HG03196 (cell line): ENCODE measurements at regions not wholly inside any gene's neighbourhood (a gene's known extent, or its start where the extent isn't known, plus 50 kb on each side); places are given as distances from the start of the nearest gene placed in this dataset.
"Not testable (repeated sequence)": the region's sequence is repeated elsewhere in the genome, so short reads cannot be mapped to it uniquely, and the experiment has no call there.

ENCODE experiments used
- ATAC-seq: cut with Tn5 transposase; IDR thresholded peaks from one replicate; pipeline ENCODE4 v1.9.1; 2021; ENCODE audit not compliant: unreplicated experiment

GRCh38 chr1:70667494-70668170 lies 256.6 kb downstream of the CTH start:
- no peak for ATAC-seq

- no peak for ATAC-seq
These were observed 259.9 kb downstream of the CTH start for GRCh38 chr1:70671006-70671405.

- no peak for ATAC-seq
These were observed 261.4 kb downstream of the CTH start for GRCh38 chr1:70672442-70672888.

- ATAC-seq = no peak
These were observed 264.0 kb downstream of the CTH start for GRCh38 chr1:70674941-70675685.

- ATAC-seq = peak; percentile 76
These were observed 264.7 kb downstream of the CTH start for GRCh38 chr1:70675737-70676156.

GRCh38 chr1:70685300-70686286 lies 274.5 kb downstream of the CTH start:
- ATAC-seq = peak; percentile 99

- no peak for ATAC-seq
These were observed 277.5 kb downstream of the CTH start for GRCh38 chr1:70688580-70688979.

GRCh38 chr1:70706381-70707037 lies 295.4 kb downstream of the CTH start:
- ATAC-seq = no peak

- no peak for ATAC-seq
These were observed 296.1 kb downstream of the CTH start for GRCh38 chr1:70707214-70707613.

GRCh38 chr1:70714149-70714548 lies 303.1 kb downstream of the CTH start:
- ATAC-seq = no peak

GRCh38 chr1:70717211-70717610 lies 306.1 kb downstream of the CTH start:
- no peak for ATAC-seq

GRCh38 chr1:70717656-70718055 lies 306.6 kb downstream of the CTH start:
- ATAC-seq = no peak

- ATAC-seq = no peak
These were observed 307.1 kb downstream of the CTH start for GRCh38 chr1:70718086-70718630.

GRCh38 chr1:70719154-70719553 lies 308.1 kb downstream of the CTH start:
- ATAC-seq = no peak

GRCh38 chr1:70720109-70720508 lies 309.0 kb downstream of the CTH start:
- no peak for ATAC-seq

- no peak for ATAC-seq
These were observed 309.5 kb downstream of the CTH start for GRCh38 chr1:70720521-70720920.

GRCh38 chr1:70727886-70728489 lies 316.9 kb downstream of the CTH start:
- no peak for ATAC-seq

GRCh38 chr1:70736518-70736917 lies 311.1 kb downstream of the PTGER3 start:
- not testable (repeated sequence) for ATAC-seq

- ATAC-seq = no peak
These were observed 310.5 kb downstream of the PTGER3 start for GRCh38 chr1:70737125-70737524.

- ATAC-seq = no peak
These were observed 309.0 kb downstream of the PTGER3 start for GRCh38 chr1:70738624-70739023.
